ENCODE measurements at regions not wholly inside any gene's neighbourhood (a gene's known extent, or its start where the extent isn't known, plus 50 kb on each side); places are given as distances from the start of the nearest gene placed in this dataset.

DNA sequence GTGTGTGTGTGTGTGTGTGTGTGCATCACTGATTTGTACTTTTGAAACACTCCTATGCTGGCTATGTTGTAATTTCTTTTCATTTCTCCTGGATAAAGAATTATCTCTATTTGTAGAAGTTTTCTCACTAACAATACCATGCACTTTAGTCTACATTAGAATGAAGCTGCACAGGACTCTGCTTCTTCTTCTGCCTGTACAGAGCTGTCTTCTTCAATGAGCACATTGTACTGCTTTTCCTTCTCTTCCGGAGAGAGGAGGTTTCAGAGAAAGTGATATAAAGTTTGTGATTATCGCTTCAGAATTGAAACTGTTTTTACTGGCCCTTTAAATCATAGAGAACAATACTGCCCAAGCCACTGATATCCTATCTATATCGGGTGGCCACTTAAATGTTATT lies 677.0 kb downstream of the NR2F1-AS1 start:
- TF ChIP-seq, protein P1, sequence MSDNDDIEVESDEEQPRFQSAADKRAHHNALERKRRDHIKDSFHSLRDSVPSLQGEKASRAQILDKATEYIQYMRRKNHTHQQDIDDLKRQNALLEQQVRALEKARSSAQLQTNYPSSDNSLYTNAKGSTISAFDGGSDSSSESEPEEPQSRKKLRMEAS (CRISPR knock-in tag; IDR thresholded peaks at IDR 0.05), result no peak
- TF ChIP-seq, protein P2, sequence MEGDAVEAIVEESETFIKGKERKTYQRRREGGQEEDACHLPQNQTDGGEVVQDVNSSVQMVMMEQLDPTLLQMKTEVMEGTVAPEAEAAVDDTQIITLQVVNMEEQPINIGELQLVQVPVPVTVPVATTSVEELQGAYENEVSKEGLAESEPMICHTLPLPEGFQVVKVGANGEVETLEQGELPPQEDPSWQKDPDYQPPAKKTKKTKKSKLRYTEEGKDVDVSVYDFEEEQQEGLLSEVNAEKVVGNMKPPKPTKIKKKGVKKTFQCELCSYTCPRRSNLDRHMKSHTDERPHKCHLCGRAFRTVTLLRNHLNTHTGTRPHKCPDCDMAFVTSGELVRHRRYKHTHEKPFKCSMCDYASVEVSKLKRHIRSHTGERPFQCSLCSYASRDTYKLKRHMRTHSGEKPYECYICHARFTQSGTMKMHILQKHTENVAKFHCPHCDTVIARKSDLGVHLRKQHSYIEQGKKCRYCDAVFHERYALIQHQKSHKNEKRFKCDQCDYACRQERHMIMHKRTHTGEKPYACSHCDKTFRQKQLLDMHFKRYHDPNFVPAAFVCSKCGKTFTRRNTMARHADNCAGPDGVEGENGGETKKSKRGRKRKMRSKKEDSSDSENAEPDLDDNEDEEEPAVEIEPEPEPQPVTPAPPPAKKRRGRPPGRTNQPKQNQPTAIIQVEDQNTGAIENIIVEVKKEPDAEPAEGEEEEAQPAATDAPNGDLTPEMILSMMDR (IDR thresholded peaks at IDR 0.05), result no peak
- TF ChIP-seq, protein P3, sequence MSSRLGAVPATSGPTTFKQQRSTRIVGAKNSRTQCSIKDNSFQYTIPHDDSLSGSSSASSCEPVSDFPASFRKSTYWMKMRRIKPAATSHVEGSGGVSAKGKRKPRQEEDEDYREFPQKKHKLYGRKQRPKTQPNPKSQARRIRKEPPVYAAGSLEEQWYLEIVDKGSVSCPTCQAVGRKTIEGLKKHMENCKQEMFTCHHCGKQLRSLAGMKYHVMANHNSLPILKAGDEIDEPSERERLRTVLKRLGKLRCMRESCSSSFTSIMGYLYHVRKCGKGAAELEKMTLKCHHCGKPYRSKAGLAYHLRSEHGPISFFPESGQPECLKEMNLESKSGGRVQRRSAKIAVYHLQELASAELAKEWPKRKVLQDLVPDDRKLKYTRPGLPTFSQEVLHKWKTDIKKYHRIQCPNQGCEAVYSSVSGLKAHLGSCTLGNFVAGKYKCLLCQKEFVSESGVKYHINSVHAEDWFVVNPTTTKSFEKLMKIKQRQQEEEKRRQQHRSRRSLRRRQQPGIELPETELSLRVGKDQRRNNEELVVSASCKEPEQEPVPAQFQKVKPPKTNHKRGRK (CRISPR knock-in tag; IDR thresholded peaks at IDR 0.05; ENCODE audit: borderline replicate concordance), result no peak
- TF ChIP-seq ZNF232 (CRISPR knock-in tag; IDR thresholded peaks at IDR 0.05) (no peak), ETV6 (CRISPR knock-in tag; IDR thresholded peaks at IDR 0.05) (no peak), ESRRA (CRISPR knock-in tag; IDR thresholded peaks at IDR 0.05; ENCODE audit: borderline replicate concordance) (no peak), TP53 (CRISPR knock-in tag; IDR thresholded peaks at IDR 0.05) (no peak)
- TF ChIP-seq, protein P4, sequence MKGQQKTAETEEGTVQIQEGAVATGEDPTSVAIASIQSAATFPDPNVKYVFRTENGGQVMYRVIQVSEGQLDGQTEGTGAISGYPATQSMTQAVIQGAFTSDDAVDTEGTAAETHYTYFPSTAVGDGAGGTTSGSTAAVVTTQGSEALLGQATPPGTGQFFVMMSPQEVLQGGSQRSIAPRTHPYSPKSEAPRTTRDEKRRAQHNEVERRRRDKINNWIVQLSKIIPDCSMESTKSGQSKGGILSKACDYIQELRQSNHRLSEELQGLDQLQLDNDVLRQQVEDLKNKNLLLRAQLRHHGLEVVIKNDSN (CRISPR knock-in tag; IDR thresholded peaks at IDR 0.05), result no peak
- TF ChIP-seq, protein P5, sequence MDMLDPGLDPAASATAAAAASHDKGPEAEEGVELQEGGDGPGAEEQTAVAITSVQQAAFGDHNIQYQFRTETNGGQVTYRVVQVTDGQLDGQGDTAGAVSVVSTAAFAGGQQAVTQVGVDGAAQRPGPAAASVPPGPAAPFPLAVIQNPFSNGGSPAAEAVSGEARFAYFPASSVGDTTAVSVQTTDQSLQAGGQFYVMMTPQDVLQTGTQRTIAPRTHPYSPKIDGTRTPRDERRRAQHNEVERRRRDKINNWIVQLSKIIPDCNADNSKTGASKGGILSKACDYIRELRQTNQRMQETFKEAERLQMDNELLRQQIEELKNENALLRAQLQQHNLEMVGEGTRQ (CRISPR knock-in tag; IDR thresholded peaks at IDR 0.05), result no peak
